CD14-positive monocyte (primary cell): ENCODE measurements at regions not wholly inside any gene's neighbourhood (a gene's known extent, or its start where the extent isn't known, plus 50 kb on each side); places are given as distances from the start of the nearest gene placed in this dataset.

Experiments
- DNase-seq, 3 donors: peaks; one replicate each; pipeline ENCODE4 v3.0.0-alpha.2; 2011 to 2022
- H2AFZ ChIP-seq: 2 replicates; pipeline ENCODE4 v1.6.0; 2012; ENCODE audit warnings: mild to moderate bottlenecking, low read depth, low read length, inconsistent platforms; ENCODE audit not compliant: insufficient read depth, poor library complexity, severe bottlenecking
- H3K27ac ChIP-seq, 2 donors: 1 replicate in 1 of 2; 2 replicates in 1 of 2; pipeline ENCODE4 v1.5.1; 2012 to 2013; ENCODE audit warnings: low read length in 2 of 2, control low read depth in 1 of 2, inconsistent platforms in 1 of 2, low read depth in 1 of 2, mild to moderate bottlenecking in 1 of 2
- H3K27me3 ChIP-seq, 2 donors: one replicate each; pipeline versions ENCODE4 v1.6.0 to v1.6.1; 2011 to 2013; ENCODE audit warnings: low read length in 2 of 2; ENCODE audit not compliant: control insufficient read depth in 2 of 2, insufficient read depth in 2 of 2
- H3K36me3 ChIP-seq, 2 donors: replicated peaks in 1 of 2; 1 replicate in 1 of 2; 2 replicates in 1 of 2; pipeline versions ENCODE4 v1.5.1 to v1.6.1; 2012 to 2013; ENCODE audit warnings: low read length in 2 of 2, control low read depth in 1 of 2, inconsistent platforms in 1 of 2, mild to moderate bottlenecking in 1 of 2; ENCODE audit not compliant: insufficient read depth in 2 of 2, control insufficient read depth in 1 of 2
- H3K4me1 ChIP-seq, 2 donors: 1 replicate in 1 of 2; 2 replicates in 1 of 2; pipeline versions ENCODE4 v1.5.1 to v1.6.1; 2012 to 2013; ENCODE audit warnings: low read length in 2 of 2, control low read depth in 1 of 2, inconsistent platforms in 1 of 2, mild to moderate bottlenecking in 1 of 2, moderate library complexity in 1 of 2; ENCODE audit not compliant: insufficient read depth in 2 of 2, control insufficient read depth in 1 of 2
- H3K4me2 ChIP-seq: replicated peaks from 2 replicates; pipeline ENCODE3; 2012; ENCODE audit warnings: low read length, moderate library complexity, mild to moderate bottlenecking; ENCODE audit not compliant: poor library complexity, severe bottlenecking; ENCODE audit errors: extremely low read depth
- H3K4me3 ChIP-seq, 3 experiments: fragments of 200-600 bp in 1 of 3; sonication (generic) in 1 of 3; replicated peaks in 1 of 3; 1 replicate in 2 of 3; 2 replicates in 1 of 3; pipeline ENCODE4 v1.5.1; 2011 to 2013; ENCODE audit warnings: low read length in 3 of 3, mild to moderate bottlenecking in 3 of 3, control low read depth in 2 of 3, low read depth in 2 of 3, inconsistent platforms in 1 of 3, moderate library complexity in 1 of 3
- H3K79me2 ChIP-seq: 2 replicates; pipeline ENCODE4 v1.6.0; 2012; ENCODE audit warnings: mild to moderate bottlenecking, control low read depth, inconsistent platforms, low read length, moderate library complexity; ENCODE audit not compliant: insufficient read depth
- H3K9ac ChIP-seq: 2 replicates; pipeline ENCODE4 v1.6.0; 2017; ENCODE audit warnings: low read length, mild to moderate bottlenecking; ENCODE audit not compliant: insufficient read depth, poor library complexity, severe bottlenecking
- H3K9me3 ChIP-seq, 2 donors: replicated peaks in 1 of 2; 1 replicate in 1 of 2; 2 replicates in 1 of 2; pipeline versions ENCODE4 v1.5.1 to v1.6.1; 2012 to 2013; ENCODE audit warnings: low read length in 2 of 2, control low read depth in 1 of 2; ENCODE audit not compliant: control insufficient read depth in 1 of 2, insufficient read depth in 1 of 2
- H4K20me1 ChIP-seq: 2 replicates; pipeline ENCODE4 v1.6.0; 2012; ENCODE audit warnings: mild to moderate bottlenecking, low read length, control low read depth, moderate library complexity; ENCODE audit not compliant: insufficient read depth
- H3K27ac Mint-ChIP-seq, 7 donors: one replicate each; pipeline ENCODE4 v1.8.0; 2020; ENCODE audit warnings: mild to moderate bottlenecking in 7 of 7, mixed read lengths in 7 of 7, moderate library complexity in 6 of 7, inconsistent platforms in 2 of 7
- H3K27me3 Mint-ChIP-seq, 3 donors: one replicate each; pipeline ENCODE4 v1.8.0; 2021 to 2022; ENCODE audit warnings: low read depth in 3 of 3, mild to moderate bottlenecking in 3 of 3, mixed read lengths in 3 of 3, moderate library complexity in 3 of 3, inconsistent platforms in 1 of 3
- H3K36me3 Mint-ChIP-seq, 2 donors: one replicate each; pipeline ENCODE4 v1.8.0; 2020; ENCODE audit warnings: mixed read lengths in 2 of 2, inconsistent platforms in 1 of 2, mild to moderate bottlenecking in 1 of 2
- H3K4me1 Mint-ChIP-seq: one replicate; pipeline ENCODE4 v1.8.0; 2020; ENCODE audit warnings: mild to moderate bottlenecking, mixed read lengths
- H3K4me3 Mint-ChIP-seq, 2 donors: one replicate each; pipeline ENCODE4 v1.8.0; 2020; ENCODE audit warnings: mild to moderate bottlenecking in 2 of 2, mixed read lengths in 2 of 2, moderate library complexity in 1 of 2
- H3K9me3 Mint-ChIP-seq, 7 donors: one replicate each; pipeline ENCODE4 v1.8.0; 2020 to 2022; ENCODE audit warnings: mixed read lengths in 7 of 7, mild to moderate bottlenecking in 6 of 7, moderate library complexity in 6 of 7, inconsistent platforms in 2 of 7
- CTCF ChIP-seq: fragments of 200-600 bp; IDR thresholded peaks from one replicate; pipeline ENCODE4 v1.8.0; 2022; ENCODE audit warnings: antibody characterized with exemption, mild to moderate bottlenecking
- WGBS: methylation state at CpG from one replicate; pipeline ENCODE4 v1.1.5; 2013; ENCODE audit warnings: missing lambda C conversion rate; ENCODE audit not compliant: insufficient coverage; 5-methylcytosine and 5-hydroxymethylcytosine counted together
- intact Hi-C, 2 donors: fragments of 100-400 bp; cut with micrococcal nuclease; formaldehyde crosslinking; loops; one replicate each; pipeline versions ENCODE4 v1.15.0 to v1.15.1; 2023

- no peaks in the 10 kb centered on the region for H3K36me3 Mint-ChIP-seq
- H3K27me3 Mint-ChIP-seq: peaks cover 0 to 2% (median 0%) of the 10 kb centered on the region in 3 donors
- no peaks in the 10 kb centered on the region for H4K20me1 ChIP-seq
- no peak overlapping the region for H3K27ac Mint-ChIP-seq
- no peaks in the 10 kb centered on the region for H3K27me3 ChIP-seq
- DNase-seq: no peak
- H3K4me2 ChIP-seq: no peak overlapping the region
- no peak overlapping the region for H3K4me3 ChIP-seq
- intact Hi-C loops: no loop called here
- no peaks in the 10 kb centered on the region for H3K79me2 ChIP-seq
- H3K9me3 ChIP-seq: peaks cover 9% of the 10 kb centered on the region in 2 donors
- no peaks in the 10 kb centered on the region for H3K36me3 ChIP-seq
- no peak for TF ChIP-seq CTCF
- H3K4me1 Mint-ChIP-seq: no peaks in the 10 kb centered on the region
- no peaks in the 10 kb centered on the region for H3K4me1 ChIP-seq
- H3K27ac ChIP-seq: no peak overlapping the region
- H3K9ac ChIP-seq: no peak overlapping the region
- WGBS: no CpG with 5 or more reads among the region's 5 CpGs
- no peak overlapping the region for H2AFZ ChIP-seq
- no peak overlapping the region for H3K4me3 Mint-ChIP-seq
- H3K9me3 Mint-ChIP-seq: peaks cover 3 to 22% (median 9%) of the 10 kb centered on the region in 7 donors
These were observed 392.6 kb upstream of the DEPDC1 start for GRCh38 chr1:68889471-68889870.

DNA sequence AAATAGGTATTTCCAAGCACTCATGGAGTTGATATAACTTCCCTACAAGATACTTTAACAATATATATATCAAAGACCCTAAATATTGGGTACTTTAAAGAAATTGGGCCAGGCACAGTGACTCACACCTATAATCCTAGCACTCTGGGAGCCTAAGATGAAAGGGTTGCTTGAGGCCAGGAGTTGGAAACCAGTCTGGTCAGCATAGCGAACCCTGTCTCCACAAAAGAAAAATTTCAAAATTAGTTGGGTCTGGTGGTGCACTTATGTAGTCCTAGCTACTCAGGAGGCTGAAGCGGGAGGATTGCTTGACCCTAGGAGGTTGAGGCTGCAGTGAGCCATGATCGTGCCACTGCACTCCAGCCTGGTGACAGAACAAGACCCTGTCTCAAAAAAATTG is 393.9 kb upstream of the DEPDC1 start:
- no peak for TF ChIP-seq CTCF
- H4K20me1 ChIP-seq: no peaks in the 10 kb centered on the region
- Mint-ChIP-seq H3K36me3 (no peaks in the 10 kb centered on the region), H3K4me1 (no peaks in the 10 kb centered on the region), H3K27ac (no peak overlapping the region), H3K27me3 (peaks cover 0 to 2% (median 0%) of the 10 kb centered on the region in 3 donors), H3K9me3 (peaks cover 3 to 22% (median 8%) of the 10 kb centered on the region in 7 donors), H3K4me3 (no peak overlapping the region)
- H3K36me3 ChIP-seq: no peaks in the 10 kb centered on the region
- no peak for DNase-seq
- no peak overlapping the region for H3K27ac ChIP-seq
- no peaks in the 10 kb centered on the region for H3K4me1 ChIP-seq
- intact Hi-C loops: no loop called here
- H3K27me3 ChIP-seq: no peaks in the 10 kb centered on the region
- no peaks in the 10 kb centered on the region for H3K79me2 ChIP-seq
- H2AFZ ChIP-seq: no peak overlapping the region
- no peak overlapping the region for H3K4me3 ChIP-seq
- H3K9ac ChIP-seq: no peak overlapping the region
- H3K4me2 ChIP-seq: no peak overlapping the region
- WGBS: 86% methylated on average over 1 of the region's 3 CpGs
- peaks cover 0 to 9% of the 10 kb centered on the region in 2 donors for H3K9me3 ChIP-seq
